MM.1S (cell line): ENCODE measurements at regions not wholly inside any gene's neighbourhood (a gene's known extent, or its start where the extent isn't known, plus 50 kb on each side); places are given as distances from the start of the nearest gene placed in this dataset.

Experiments
- DNase-seq: peaks from one replicate; pipeline ENCODE4 v3.0.0-alpha.2; 2015
- H2AFZ ChIP-seq: fragments of 300-600 bp; sonication (generic); 2 replicates; pipeline ENCODE4 v1.6.0; 2016; ENCODE audit warnings: antibody characterized with exemption, low read length
- H3F3A ChIP-seq: fragments of 300-600 bp; sonication (generic); 2 replicates; pipeline ENCODE4 v1.6.1; 2016; ENCODE audit warnings: mild to moderate bottlenecking, antibody characterized with exemption, low read length, moderate library complexity, mixed read lengths; ENCODE audit not compliant: insufficient read depth
- H3K27ac ChIP-seq: fragments of 300-600 bp; sonication (generic); 2 replicates; pipeline ENCODE4 v1.5.1; 2016; ENCODE audit warnings: mild to moderate bottlenecking, low read length
- H3K27me3 ChIP-seq: fragments of 300-600 bp; sonication (generic); replicated peaks from 2 replicates; pipeline ENCODE4 v1.6.0; 2016; ENCODE audit warnings: low read length; ENCODE audit not compliant: insufficient read depth
- H3K36me3 ChIP-seq: fragments of 300-600 bp; sonication (generic); replicated peaks from 2 replicates; pipeline ENCODE4 v1.6.1; 2016; ENCODE audit warnings: mild to moderate bottlenecking, low read length, mixed read lengths; ENCODE audit not compliant: insufficient read depth
- H3K4me1 ChIP-seq: fragments of 300-600 bp; sonication (generic); 2 replicates; pipeline ENCODE4 v1.6.1; 2016; ENCODE audit warnings: low read length, mixed read lengths
- H3K4me2 ChIP-seq: fragments of 300-600 bp; sonication (generic); 2 replicates; pipeline ENCODE4 v1.6.0; 2016; ENCODE audit warnings: low read depth, low read length
- H3K4me3 ChIP-seq: fragments of 300-600 bp; sonication (generic); 2 replicates; pipeline ENCODE4 v1.5.1; 2016; ENCODE audit warnings: low read length, mixed read lengths
- H3K79me2 ChIP-seq: fragments of 300-600 bp; sonication (generic); 2 replicates; pipeline ENCODE4 v1.6.1; 2016; ENCODE audit warnings: mixed run types, low read length, mixed read lengths
- H3K9ac ChIP-seq: fragments of 300-600 bp; sonication (generic); 2 replicates; pipeline ENCODE4 v1.6.1; 2016; ENCODE audit warnings: low read length, mixed read lengths
- H3K9me2 ChIP-seq: fragments of 300-600 bp; sonication (generic); replicated peaks from 2 replicates; pipeline ENCODE4 v1.6.1; 2016; ENCODE audit warnings: mild to moderate bottlenecking, low read length, mixed read lengths; ENCODE audit not compliant: insufficient read depth
- H3K9me3 ChIP-seq: fragments of 300-600 bp; sonication (generic); replicated peaks from 2 replicates; pipeline ENCODE4 v1.6.1; 2016; ENCODE audit warnings: mild to moderate bottlenecking, low read length, mixed read lengths; ENCODE audit not compliant: insufficient read depth
- H4K20me1 ChIP-seq: fragments of 300-600 bp; sonication (generic); 2 replicates; pipeline ENCODE4 v1.6.1; 2016; ENCODE audit warnings: mild to moderate bottlenecking, low read length, moderate library complexity, mixed read lengths; ENCODE audit not compliant: insufficient read depth
- CTCF ChIP-seq: fragments of 300-600 bp; sonication (generic); IDR thresholded peaks from 2 replicates; pipeline ENCODE4 v1.5.1; 2016; ENCODE audit warnings: antibody characterized with exemption, low read length, mixed read lengths
- EZH2 ChIP-seq: fragments of 300-600 bp; sonication (generic); optimal IDR thresholded peaks from 2 replicates; pipeline ENCODE3; 2017; ENCODE audit warnings: low read depth, mild to moderate bottlenecking, antibody characterized with exemption, low read length, mixed read lengths
- EZH2phosphoT487 ChIP-seq: fragments of 300-600 bp; sonication (generic); IDR thresholded peaks from 2 replicates; pipeline ENCODE4 v1.6.1; 2018; ENCODE audit warnings: antibody characterized with exemption, low read length

- H3K79me2 ChIP-seq = no peaks in the 10 kb centered on the region
- no peaks in the 10 kb centered on the region for H3K27me3 ChIP-seq
- H3K36me3 ChIP-seq = no peaks in the 10 kb centered on the region
Measured at GRCh38 chr1:19581381-19581780, 62.7 kb upstream of the NBL1 start.

GRCh38 chr1:19577561-19577960 lies 66.5 kb upstream of the NBL1 start:
- Histone ChIP-seq H3F3A (no peaks in the 10 kb centered on the region), H3K36me3 (no peaks in the 10 kb centered on the region), H3K79me2 (no peaks in the 10 kb centered on the region), H3K9me2 (no peaks in the 10 kb centered on the region), H2AFZ (no peak overlapping the region), H3K4me1 (no peaks in the 10 kb centered on the region), H3K27me3 (no peaks in the 10 kb centered on the region), H3K9me3 (no peaks in the 10 kb centered on the region), H4K20me1 (no peaks in the 10 kb centered on the region), H3K27ac (no peak overlapping the region), H3K9ac (no peak overlapping the region), H3K4me3 (no peak overlapping the region), H3K4me2 (no peak overlapping the region)
- no peak for DNase-seq
- TF ChIP-seq EZH2phosphoT487 (no peak), EZH2 (no peak), CTCF (no peak)

More at GRCh38 chr1:19581381-19581780, 62.7 kb upstream of the NBL1 start:
- H3K4me2 ChIP-seq = no peak overlapping the region
- no peak overlapping the region for H3K4me3 ChIP-seq
- no peaks in the 10 kb centered on the region for H3K4me1 ChIP-seq
- no peak overlapping the region for H3K9ac ChIP-seq
- no peaks in the 10 kb centered on the region for H3K9me3 ChIP-seq
- H3K9me2 ChIP-seq = no peaks in the 10 kb centered on the region
- no peaks in the 10 kb centered on the region for H4K20me1 ChIP-seq
- no peak overlapping the region for H3K27ac ChIP-seq
- DNase-seq = no peak
- no peaks in the 10 kb centered on the region for H3F3A ChIP-seq
- TF ChIP-seq EZH2 (no peak), CTCF (no peak), EZH2phosphoT487 (no peak)
- no peak overlapping the region for H2AFZ ChIP-seq

- Histone ChIP-seq H4K20me1 (no peaks in the 10 kb centered on the region), H3K9ac (no peak overlapping the region), H3K79me2 (no peaks in the 10 kb centered on the region), H3K9me3 (no peaks in the 10 kb centered on the region), H3K27ac (no peak overlapping the region), H2AFZ (no peak overlapping the region), H3K4me2 (no peak overlapping the region), H3K27me3 (no peaks in the 10 kb centered on the region), H3K4me1 (no peaks in the 10 kb centered on the region), H3K4me3 (no peak overlapping the region), H3K36me3 (no peaks in the 10 kb centered on the region), H3K9me2 (no peaks in the 10 kb centered on the region), H3F3A (no peaks in the 10 kb centered on the region)
- DNase-seq = no peak
- TF ChIP-seq EZH2 = no peak
- no peak for TF ChIP-seq CTCF
- no peak for TF ChIP-seq EZH2phosphoT487
Measured at GRCh38 chr1:19577036-19577435, 67.1 kb upstream of the NBL1 start.

- Histone ChIP-seq H3K27me3 (no peaks in the 10 kb centered on the region), H3K9me2 (no peaks in the 10 kb centered on the region), H3K79me2 (no peaks in the 10 kb centered on the region), H3K9me3 (no peaks in the 10 kb centered on the region), H3K36me3 (no peaks in the 10 kb centered on the region), H3K4me2 (no peak overlapping the region), H3F3A (no peaks in the 10 kb centered on the region), H3K9ac (no peak overlapping the region), H3K4me1 (no peaks in the 10 kb centered on the region), H3K27ac (no peak overlapping the region), H3K4me3 (no peak overlapping the region), H2AFZ (no peak overlapping the region), H4K20me1 (no peaks in the 10 kb centered on the region)
- no peak for TF ChIP-seq EZH2
- no peak for TF ChIP-seq CTCF
- TF ChIP-seq EZH2phosphoT487 = no peak
- DNase-seq = no peak
Measured at GRCh38 chr1:19569786-19570185, 74.3 kb upstream of the NBL1 start.
